ENCODE measurements at regions not wholly inside any gene's neighbourhood (a gene's known extent, or its start where the extent isn't known, plus 50 kb on each side); places are given as distances from the start of the nearest gene placed in this dataset.
"Not testable (repeated sequence)": the region's sequence is repeated elsewhere in the genome, so short reads cannot be mapped to it uniquely, and the experiment has no call there.

DNA sequence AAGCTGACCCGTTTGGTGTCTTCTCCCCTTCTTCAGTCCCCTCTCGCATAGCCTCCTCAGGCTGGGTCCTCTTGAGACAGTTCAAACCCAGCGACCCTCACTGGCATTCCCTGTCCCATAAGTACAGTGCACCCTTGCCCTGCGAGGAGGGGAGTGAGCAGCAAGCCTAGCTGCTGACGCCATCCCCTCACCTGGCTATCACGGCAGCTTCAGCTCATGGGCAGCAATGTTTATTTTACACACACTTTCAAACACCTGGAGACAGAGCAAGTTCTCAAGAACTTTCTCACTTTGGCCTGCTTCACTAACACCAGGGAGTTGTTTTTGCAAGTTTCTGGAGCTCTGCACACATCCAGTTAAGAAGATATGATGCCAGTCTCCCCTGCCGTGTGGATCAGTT, 189.6 kb upstream of the E2F8 start:
- DNase-seq = no peak

DNA sequence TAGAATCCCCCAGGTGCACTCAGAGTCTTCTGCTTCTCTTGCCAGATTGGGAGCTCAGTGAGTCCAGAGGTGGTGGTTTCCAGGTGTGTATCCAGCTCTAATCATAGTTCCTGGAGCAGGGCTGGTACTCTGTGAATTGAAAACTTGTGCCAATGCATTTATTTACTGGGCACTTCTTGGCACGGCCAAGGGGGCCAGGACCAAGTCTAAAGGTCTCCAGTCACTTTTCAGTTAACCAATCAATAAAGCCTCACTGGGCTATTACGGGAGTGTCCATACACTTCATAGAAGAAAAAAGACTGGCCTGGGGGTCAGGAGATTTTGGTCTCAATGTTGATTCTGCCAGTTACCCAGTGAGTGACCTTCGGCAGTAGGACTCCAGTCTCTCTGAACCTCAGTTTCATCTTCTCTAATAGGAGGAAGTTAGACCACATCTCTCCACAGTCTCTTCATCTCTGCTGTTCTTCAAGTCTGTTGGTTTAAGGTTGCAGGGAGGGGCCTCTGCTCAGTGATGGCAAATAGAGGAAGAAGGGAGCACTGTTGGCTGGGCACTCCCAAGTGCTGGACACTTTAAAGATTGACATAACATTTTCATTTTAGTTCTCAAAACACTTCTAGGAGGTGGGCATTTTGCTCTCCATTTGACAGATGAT, 188.5 kb upstream of the E2F8 start:
- no peak for DNase-seq

- DNase-seq = no peak
Observed at GRCh38 chr11:19428206-19429002, 187.7 kb upstream of the E2F8 start.

DNA sequence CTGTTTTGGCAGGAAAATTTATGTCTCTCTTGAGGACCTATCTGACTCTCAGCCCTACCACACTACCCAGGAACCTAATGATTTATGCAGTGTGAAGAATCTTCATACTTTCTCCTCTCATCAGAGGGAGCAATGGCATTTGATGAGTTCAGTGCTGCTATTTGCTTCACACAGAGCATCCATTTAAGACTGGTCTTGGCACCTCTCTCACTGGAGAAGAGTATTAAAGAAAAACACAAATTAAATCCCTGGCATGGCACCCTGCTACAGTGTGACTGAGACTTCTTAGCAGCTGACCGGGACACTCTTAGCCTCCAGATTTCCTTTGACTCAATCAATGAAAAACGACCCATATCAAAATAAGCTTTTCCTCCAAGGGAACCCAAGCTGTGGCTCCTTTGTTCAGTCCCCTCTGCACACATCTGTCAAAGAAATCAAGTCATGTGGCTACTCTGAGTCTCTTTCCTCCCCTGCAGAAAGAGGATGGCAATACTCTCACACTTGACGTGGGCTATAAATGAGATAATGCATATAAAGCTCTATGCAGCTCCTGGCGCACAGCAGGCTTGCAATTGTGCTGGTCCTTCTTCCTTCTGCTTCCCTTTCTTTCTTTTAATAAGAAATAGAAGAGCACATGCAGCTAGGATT, 186.1 kb upstream of the E2F8 start:
- DNase-seq = no peak

- DNase-seq = no peak
Observed at GRCh38 chr11:19426011-19426755, 185.4 kb upstream of the E2F8 start.

- no peak for DNase-seq
Observed at GRCh38 chr11:19422276-19422675, 181.5 kb upstream of the E2F8 start.

- DNase-seq = no peak
Observed at GRCh38 chr11:19420868-19421533, 180.3 kb upstream of the E2F8 start.

GRCh38 chr11:19419808-19420207, 179.1 kb upstream of the E2F8 start:
- no peak for DNase-seq

- no peak for DNase-seq
Observed at GRCh38 chr11:19419021-19419750, 178.4 kb upstream of the E2F8 start.

DNA sequence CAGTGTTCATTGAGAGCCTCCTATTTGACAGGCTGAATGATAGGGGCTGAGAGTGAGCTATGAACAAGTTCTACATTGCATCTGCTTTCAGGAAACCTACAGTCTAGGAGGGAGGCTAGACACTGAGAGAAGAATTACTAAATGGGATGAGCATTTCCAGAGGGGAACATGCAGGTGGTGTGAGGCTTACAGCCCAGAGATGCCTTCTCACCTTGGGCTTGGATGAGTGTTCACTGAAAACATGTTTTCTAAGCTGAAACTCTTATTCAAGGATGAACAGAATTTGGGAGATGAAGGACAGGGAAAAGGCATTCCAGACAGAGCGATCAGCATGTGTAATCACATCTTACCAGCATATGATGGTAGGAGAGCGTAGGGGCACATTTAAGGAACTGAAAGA, 177.5 kb upstream of the E2F8 start:
- DNase-seq = no peak

GRCh38 chr11:19412070-19412469, 171.3 kb upstream of the E2F8 start:
- DNase-seq = not testable (repeated sequence)

DNA sequence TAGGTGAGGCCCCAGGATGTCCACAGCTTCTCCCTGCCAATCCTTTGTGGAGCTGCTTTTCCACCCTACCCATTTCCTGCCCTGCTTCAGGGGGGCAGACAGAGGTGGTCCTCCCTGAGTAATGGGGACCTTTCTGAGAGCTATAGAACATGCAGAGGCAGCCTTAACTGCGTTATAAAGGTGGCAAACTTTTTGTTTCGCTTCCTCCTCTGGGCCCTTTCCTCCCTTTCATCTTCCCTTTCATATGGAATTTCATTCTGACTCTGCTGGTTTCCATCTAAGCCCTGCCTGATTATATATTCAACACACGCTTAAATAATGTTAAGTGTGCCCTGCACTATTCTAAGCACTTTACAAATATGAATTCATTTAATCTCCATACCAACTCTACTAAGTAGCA, 169.3 kb upstream of the E2F8 start:
- DNase-seq = no peak

DNA sequence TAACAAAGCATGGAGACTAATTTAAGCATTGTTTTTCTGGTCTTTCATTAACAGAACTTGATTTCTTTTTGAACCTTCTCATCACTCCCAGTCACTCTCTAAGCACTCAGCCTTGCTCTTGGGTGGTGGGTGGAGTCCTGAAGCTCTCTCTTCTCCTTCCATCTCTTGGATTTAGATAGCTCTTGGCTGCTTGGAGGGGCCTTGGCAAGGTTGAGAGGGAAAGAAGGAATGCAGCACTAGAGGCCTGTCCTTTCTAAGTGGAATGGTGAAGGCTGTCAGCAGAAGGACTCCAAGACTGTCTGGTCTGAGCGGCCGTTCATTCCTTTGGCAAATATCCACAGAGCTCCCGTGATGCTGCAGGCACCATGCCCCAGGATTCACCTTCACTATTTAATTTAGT, 168.6 kb upstream of the E2F8 start:
- no peak for DNase-seq

DNA sequence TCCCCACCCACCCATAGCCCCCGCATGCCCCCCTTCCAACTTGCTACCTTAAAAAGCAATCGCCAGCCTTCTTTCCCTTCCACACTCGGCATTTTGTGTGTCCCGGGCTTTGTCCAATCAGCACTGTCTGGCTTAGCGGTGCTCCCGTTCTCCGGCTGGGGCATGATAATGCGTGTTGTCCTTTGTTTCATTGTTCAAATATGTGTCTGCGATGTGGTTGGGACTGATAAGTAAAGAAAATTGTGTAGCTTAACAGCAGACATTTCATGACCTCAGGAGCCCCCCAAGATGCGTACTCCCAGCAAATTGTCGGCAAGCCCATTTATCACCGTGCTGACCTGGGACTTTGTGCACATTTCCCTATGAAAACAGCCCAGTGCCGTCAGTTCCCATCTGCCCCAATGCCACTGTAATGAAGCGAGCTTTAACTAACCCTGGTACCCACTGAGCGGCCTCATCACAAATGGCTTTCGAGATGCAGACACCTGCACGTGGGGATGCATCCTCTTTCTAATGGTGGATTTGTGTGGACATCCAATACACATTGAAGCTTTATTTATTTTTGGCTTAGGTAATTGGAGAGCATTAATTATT, 167.0 kb upstream of the E2F8 start:
- no peak for DNase-seq

GRCh38 chr11:19405966-19406365, 165.2 kb upstream of the E2F8 start:
- DNase-seq = no peak

DNA sequence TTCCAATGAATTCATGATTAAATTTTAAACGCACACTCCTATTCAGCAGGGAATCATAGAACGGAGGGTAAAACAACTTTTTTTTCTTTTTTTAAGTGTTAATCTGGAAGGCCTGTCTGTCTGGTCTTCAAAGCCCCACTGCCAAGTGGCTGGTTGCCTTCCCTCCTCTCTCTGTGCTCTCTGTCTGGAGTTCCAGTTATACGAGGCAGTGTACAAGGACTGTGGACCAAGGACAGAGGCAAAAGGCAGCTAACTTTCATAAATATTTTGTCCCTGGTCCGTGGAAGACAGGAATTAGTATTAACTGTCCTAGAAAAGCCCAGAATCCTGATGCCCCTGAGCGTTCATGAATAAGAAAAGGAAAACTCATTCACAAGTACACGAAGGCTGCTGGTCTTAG, 164.0 kb upstream of the E2F8 start:
- no peak for DNase-seq

DNA sequence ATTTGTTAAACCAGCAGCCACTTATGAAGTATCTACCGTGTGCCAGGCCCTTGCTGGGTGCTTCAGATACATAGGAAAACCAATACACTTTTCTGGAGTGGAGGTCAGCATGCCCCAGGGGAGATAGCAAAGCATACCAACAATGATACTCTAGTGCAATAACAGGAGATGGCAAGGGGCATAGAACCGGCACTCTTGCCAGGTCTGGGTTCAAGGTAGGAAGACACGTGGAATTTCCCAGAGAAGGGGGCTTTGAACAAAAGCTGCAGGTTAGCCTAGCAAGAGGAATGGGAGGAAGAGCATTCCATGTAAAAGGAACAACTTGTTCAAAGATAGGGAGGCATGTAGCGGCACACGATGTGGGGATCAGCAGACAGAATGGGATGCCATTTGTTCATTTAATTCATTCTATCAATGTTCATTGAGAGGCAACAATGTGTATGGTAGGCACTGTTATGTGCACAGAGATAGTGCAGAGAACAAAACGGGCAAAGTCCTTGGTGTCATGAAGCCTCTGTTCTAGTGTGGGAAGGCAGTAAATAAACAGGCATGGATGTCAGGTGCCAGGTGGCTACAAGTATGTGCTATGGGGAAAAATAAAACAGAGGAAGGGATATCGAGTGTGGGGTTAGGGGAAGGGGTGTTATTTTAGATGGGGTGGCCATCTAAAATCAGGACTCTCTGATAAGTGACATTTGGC, 162.6 kb upstream of the E2F8 start:
- no peak for DNase-seq

- no peak for DNase-seq
Observed at GRCh38 chr11:19400296-19400695, 159.6 kb upstream of the E2F8 start.

GRCh38 chr11:19398772-19399527, 158.2 kb upstream of the E2F8 start:
- DNase-seq = no peak

DNA sequence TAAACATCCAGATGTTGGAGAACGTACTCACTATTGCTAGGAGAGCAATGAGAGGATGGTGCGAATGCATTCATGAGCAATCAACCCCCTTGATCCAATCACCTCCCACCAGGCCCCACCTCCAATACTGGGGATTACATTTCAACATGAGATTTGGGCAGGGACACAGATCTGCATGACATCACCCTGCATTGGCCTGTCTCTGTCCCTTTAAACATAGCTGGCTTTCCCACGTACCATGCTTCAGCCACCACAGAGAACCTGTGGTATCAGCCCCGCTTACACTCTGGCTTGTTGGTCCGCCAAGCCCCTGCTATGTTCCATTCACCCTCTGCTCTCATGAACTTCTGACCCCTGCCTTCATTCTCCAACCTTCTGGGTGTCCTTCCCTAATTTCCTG, 157.5 kb upstream of the E2F8 start:
- no peak for DNase-seq

Data from SHP77 (cell line).